Cardiac muscle cell (in vitro differentiated cells and primary cell): ENCODE measurements at regions not wholly inside any gene's neighbourhood (a gene's known extent, or its start where the extent isn't known, plus 50 kb on each side); places are given as distances from the start of the nearest gene placed in this dataset.

Source experiments
- DNase-seq, 2 donors: peaks; one replicate each; pipeline versions ENCODE4 v3.0.0 to v3.0.0-alpha.2; 2010 to 2017; ENCODE audit warnings: low read depth in 1 of 2, low spot score in 1 of 2
- H3K27ac ChIP-seq: fragments of 200-600 bp; sonication (generic); 2 replicates; pipeline ENCODE4 v1.5.1; 2016
- H3K27me3 ChIP-seq: fragments of 200-600 bp; sonication (generic); 2 replicates; pipeline ENCODE4 v1.6.0; 2016; ENCODE audit warnings: control low read depth
- H3K36me3 ChIP-seq: fragments of 200-600 bp; sonication (generic); 2 replicates; pipeline ENCODE4 v1.5.1; 2016; ENCODE audit warnings: control low read depth
- H3K4me1 ChIP-seq: fragments of 200-600 bp; sonication (generic); 2 replicates; pipeline ENCODE4 v1.8.1; 2017; ENCODE audit warnings: low read depth, mild to moderate bottlenecking, mixed run types
- H3K4me3 ChIP-seq: fragments of 200-600 bp; sonication (generic); 2 replicates; pipeline ENCODE4 v1.5.1; 2016; ENCODE audit warnings: mild to moderate bottlenecking
- H3K9me3 ChIP-seq: fragments of 200-600 bp; sonication (generic); 2 replicates; pipeline ENCODE4 v1.5.1; 2017; ENCODE audit warnings: low read depth, mild to moderate bottlenecking, control low read depth
- CTCF ChIP-seq: IDR thresholded peaks from 2 replicates; pipeline ENCODE4 v1.5.1; 2012; ENCODE audit warnings: low read depth, mild to moderate bottlenecking, low read length

GRCh38 chr4:180152831-180153230, 2090.4 kb upstream of the TENM3 start:
- no peak for TF ChIP-seq CTCF
- no peaks in the 10 kb centered on the region for H3K4me1 ChIP-seq
- no peaks in the 10 kb centered on the region for H3K36me3 ChIP-seq
- H3K4me3 ChIP-seq, result no peak overlapping the region
- DNase-seq, result no peak
- H3K27me3 ChIP-seq, result no peaks in the 10 kb centered on the region
- H3K27ac ChIP-seq, result no peak overlapping the region
- no peaks in the 10 kb centered on the region for H3K9me3 ChIP-seq

- TF ChIP-seq CTCF, result no peak
- no peaks in the 10 kb centered on the region for H3K9me3 ChIP-seq
- no peaks in the 10 kb centered on the region for H3K36me3 ChIP-seq
- no peaks in the 10 kb centered on the region for H3K27me3 ChIP-seq
- DNase-seq, result no peak
- no peak overlapping the region for H3K27ac ChIP-seq
- no peaks in the 10 kb centered on the region for H3K4me1 ChIP-seq
- H3K4me3 ChIP-seq, result no peak overlapping the region
These were observed 2089.6 kb upstream of the TENM3 start for GRCh38 chr4:180153587-180153986.

GRCh38 chr4:180156684-180157083, 2086.5 kb upstream of the TENM3 start:
- H3K4me1 ChIP-seq, result peaks cover 12% of the 10 kb centered on the region
- H3K27me3 ChIP-seq, result no peaks in the 10 kb centered on the region
- H3K36me3 ChIP-seq, result no peaks in the 10 kb centered on the region
- no peaks in the 10 kb centered on the region for H3K9me3 ChIP-seq
- no peak for DNase-seq
- no peak overlapping the region for H3K4me3 ChIP-seq
- no peak for TF ChIP-seq CTCF
- H3K27ac ChIP-seq, result no peak overlapping the region

- Histone ChIP-seq H3K27ac (no peak overlapping the region), H3K4me3 (no peak overlapping the region), H3K4me1 (peaks cover 12% of the 10 kb centered on the region), H3K36me3 (no peaks in the 10 kb centered on the region), H3K27me3 (no peaks in the 10 kb centered on the region), H3K9me3 (no peaks in the 10 kb centered on the region)
- DNase-seq, result no peak
- no peak for TF ChIP-seq CTCF
These were observed 2082.8 kb upstream of the TENM3 start for GRCh38 chr4:180160195-180160983.

- no peaks in the 10 kb centered on the region for H3K27me3 ChIP-seq
- peaks cover 11% of the 10 kb centered on the region for H3K4me1 ChIP-seq
- TF ChIP-seq CTCF, result no peak
These were observed 2078.4 kb upstream of the TENM3 start for GRCh38 chr4:180164799-180165198.

More at GRCh38 chr4:180164799-180165198, 2078.4 kb upstream of the TENM3 start:
- no peaks in the 10 kb centered on the region for H3K9me3 ChIP-seq
- no peak for DNase-seq
- no peak overlapping the region for H3K4me3 ChIP-seq
- H3K27ac ChIP-seq, result no peak overlapping the region
- H3K36me3 ChIP-seq, result no peaks in the 10 kb centered on the region
